ENCODE measurements at regions not wholly inside any gene's neighbourhood (a gene's known extent, or its start where the extent isn't known, plus 50 kb on each side); places are given as distances from the start of the nearest gene placed in this dataset.
"Not testable (repeated sequence)": the region's sequence is repeated elsewhere in the genome, so short reads cannot be mapped to it uniquely, and the experiment has no call there.

DNA sequence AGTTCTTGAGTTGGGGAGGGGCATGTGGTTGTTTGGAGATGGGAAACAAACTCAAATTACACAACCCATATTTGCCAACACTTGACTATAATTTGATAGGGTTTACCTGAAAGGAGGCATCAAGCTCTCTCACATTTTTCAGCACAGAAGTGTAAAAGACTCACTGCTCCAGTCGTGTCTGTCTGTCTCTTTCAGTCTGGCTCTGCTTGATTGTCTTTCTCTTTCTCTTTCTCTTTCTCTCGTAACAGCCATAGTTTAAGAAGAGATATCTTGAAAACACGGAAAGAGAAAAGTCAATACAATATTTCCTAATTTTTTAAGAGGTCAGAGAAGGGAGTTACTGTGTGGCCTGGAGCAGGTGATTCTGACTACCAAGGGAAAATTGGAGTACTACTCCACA is 413.6 kb upstream of the CXorf51A start:
- DNase-seq (ENCODE audit: extremely low read depth, low read depth): no peak

DNA sequence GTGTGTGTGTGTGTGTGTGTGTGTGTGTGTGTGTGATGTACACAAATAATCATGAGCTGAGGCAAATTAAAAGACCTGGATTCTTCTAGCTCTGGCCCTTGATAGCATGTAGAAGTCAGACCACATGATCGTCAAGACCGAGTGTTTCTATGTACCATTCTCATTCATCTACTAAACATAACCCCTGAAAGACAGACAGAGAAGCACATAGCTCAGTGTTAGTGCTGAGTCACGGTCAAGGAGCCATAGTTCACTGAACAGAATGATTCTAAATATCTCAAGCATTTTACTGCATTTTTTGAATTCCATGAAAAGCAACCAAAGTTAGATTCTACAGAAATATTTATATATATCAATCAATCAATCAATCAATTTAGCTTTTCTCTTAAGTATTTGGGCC is 412.3 kb upstream of the CXorf51A start:
- DNase-seq (ENCODE audit: extremely low read depth, low read depth): peak; percentile 16

DNA sequence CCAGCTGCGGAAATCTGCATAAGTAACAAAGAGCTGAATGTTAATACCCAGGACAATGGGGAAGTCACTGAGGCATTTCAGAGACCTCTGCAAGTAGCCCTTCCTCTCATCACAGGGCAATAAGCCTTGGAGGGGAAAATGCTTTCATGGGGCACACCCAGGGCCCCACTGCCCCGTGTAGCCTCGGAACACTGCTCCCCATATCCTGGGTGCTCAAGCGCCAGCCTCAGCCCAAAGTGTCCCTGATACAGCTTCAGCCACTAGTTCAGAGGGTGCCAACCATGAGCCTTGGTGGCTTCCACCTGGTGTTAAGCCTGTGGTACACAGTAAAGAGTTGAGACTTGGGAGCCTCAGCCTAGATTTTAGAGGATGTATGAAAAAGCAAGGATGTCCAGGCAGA is 402.8 kb upstream of the CXorf51A start:
- DNase-seq (ENCODE audit: extremely low read depth, low read depth): no peak

DNA sequence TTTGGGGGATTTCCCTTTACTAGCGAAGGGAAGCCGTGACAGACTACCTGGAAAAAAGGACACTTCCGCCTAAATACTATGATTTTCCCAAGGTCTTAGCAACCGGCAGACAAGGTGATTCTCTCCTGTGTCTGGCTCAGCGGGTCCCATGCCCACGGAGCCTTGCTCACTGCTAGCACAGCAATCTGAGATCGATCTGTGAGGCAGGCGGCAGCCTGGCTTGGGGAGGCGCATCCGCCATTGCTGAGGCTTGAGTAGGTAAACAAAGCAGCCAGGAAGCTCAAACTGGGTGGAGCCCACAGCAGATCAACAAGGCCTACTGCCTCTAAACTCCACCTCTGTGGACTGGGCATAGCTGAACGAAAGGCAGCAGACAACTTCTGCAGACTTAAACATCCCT is 385.9 kb upstream of the CXorf51A start:
- DNase-seq (ENCODE audit: extremely low read depth, low read depth): not testable (repeated sequence)

DNA sequence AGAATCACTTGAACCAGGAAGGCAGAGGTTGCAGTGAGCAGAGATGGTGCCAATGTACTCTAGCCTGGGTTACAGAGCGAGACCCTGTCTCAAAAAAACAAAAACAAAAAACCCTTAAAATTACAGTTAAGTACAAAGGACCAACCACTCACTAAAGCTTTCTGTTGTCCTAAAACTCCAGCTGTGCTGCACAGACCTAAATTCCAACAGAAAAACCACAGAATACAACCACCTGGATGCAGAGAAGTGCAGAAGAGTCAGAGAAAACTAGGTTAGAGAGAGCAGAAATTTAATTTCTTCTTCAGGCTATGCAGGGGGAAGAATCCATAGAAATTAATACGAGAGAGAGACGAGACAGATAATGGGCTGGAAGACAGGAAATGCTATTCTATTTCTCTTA is 376.8 kb upstream of the CXorf51A start:
- DNase-seq (ENCODE audit: extremely low read depth, low read depth): no peak

DNA sequence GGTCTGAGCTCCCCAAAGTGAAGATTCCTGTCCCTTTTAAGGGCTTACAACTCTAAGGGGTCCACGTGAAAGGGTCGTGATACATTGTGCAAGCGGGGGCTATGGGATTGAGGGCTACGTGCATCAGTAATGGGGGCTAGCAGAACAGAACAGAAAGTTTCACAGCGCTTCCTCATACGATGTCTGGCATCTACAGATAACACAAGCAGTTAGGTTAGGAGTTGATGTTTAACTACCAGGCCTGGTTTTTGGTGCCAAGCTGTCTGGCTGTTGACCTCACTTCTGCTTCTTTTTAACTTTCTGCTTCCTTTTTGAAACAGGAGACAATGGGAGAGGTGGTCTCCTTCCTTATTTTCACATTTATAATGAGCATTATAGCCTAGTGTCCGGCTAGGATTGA is 368.6 kb upstream of the CXorf51A start:
- no peak for DNase-seq (ENCODE audit: extremely low read depth, low read depth)

DNA sequence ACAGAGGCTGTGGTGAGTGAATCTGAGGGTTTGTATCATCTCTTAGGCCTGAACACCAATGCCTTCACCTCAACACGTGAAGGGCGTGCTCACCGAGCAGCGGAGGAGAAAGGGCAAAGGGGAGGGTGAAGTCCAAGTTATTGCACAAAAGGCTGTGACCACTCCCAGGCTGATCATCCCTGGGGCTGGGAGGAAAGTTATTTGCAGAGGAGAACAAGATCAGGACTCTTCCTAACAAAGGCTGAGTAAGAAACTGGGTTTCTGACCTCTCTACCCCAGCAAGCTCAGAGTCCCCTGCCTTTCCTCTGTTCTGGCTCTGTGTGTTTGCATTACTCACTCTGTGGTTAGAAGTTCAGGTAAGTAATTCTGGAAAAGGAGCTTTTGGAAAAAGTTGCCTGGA is 366.3 kb upstream of the CXorf51A start:
- no peak for DNase-seq (ENCODE audit: extremely low read depth, low read depth)

DNA sequence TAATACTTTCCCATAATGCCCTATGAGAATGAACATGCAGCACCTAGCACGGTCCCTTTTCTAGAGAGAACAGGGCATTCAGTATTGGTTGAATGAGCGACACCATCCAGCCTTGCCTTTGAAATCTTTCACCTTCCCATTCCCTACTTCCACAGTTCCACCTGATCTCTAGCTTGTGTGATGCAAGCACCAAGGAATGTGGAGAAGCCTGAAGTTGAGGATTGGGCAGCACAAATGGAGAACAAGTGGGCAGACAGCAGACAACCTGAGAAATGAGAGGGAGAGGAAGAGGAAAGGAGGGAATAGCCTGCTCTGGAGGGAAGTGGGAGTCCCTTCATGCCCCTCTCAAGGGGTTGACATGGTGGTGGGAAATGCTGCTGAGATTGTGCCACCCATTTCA is 365.1 kb upstream of the CXorf51A start:
- no peak for DNase-seq (ENCODE audit: extremely low read depth, low read depth)

DNA sequence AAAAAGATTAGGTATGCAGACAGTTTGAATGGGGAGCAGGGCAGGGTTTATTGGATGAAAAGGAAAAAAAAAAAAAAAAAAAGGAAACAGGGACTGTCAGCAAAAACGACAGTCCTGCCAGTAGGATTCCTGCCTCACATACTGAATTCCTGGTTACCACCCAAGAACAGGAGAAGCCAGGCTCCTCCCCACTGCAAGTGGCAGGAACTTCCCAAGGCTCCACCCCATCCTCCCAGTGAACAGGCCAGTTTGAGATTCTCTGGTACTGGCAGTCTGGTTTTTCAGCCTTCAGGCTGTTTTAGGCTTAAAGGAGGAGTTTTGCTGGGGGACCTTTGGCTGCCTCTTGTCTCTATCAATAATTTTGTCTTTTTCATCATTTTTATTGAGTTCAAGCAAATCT is 360.0 kb upstream of the CXorf51A start:
- no peak for DNase-seq (ENCODE audit: extremely low read depth, low read depth)

DNA sequence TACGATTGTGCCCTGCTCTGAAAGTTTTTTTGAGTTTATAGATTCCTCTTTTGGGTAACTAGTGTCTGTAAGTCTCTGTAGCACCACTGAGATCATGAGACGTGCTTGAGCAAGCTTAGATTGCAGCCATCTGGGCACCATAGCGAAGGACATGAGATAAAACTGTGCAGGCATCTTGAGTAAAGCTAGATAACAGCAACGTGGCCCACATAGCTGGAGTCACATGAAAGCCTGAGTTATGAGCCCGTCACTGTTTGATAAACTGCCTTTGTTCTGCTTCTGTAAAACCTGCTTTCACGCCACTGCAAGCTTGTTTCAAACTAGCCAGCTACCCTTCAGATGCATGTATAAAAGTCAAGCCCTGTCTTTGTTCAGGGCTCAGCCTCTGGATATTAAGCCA is 359.1 kb upstream of the CXorf51A start:
- no peak for DNase-seq (ENCODE audit: extremely low read depth, low read depth)

DNA sequence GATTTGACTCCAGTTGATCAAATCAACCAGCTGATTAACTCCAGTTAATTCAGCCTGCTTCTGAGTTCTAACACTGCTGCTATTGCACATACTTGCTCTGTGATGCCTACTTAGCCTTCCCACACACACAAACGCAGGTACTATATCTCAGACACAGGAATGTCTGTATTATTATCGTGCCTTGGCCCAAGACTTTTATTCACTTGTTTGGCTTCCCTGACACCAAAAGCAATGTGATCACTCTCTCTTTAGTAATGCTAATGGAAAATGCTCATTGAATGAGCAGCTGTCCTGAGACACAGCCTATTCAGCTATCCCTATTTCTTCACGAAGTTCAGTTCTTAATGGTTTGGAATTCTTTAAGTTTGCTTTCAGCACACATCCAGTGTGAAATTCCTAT is 356.4 kb upstream of the CXorf51A start:
- no peak for DNase-seq (ENCODE audit: extremely low read depth, low read depth)

Small RNA genes lying in the stretch of these regions (small RNA-seq; reads per million reads assigned to genes)
- gene MIR513A1 (0 reads per million in 2 experiments), gene MIR513A2 (0 reads per million in 2 experiments), gene MIR513B (0 reads per million in 2 experiments), gene MIR513C (0 to 0.02 reads per million in 2 experiments)
